ENCODE measurements at regions not wholly inside any gene's neighbourhood (a gene's known extent, or its start where the extent isn't known, plus 50 kb on each side); places are given as distances from the start of the nearest gene placed in this dataset.
"Not testable (repeated sequence)": the region's sequence is repeated elsewhere in the genome, so short reads cannot be mapped to it uniquely, and the experiment has no call there.

- DNase-seq (ENCODE audit: insufficient read length, low spot score) (no peak), FAIRE-seq (no peak)
- TF ChIP-seq POLR2A (IDR thresholded peaks at IDR 0.05; ENCODE audit: low read depth, low read length) = no peak
Observed at GRCh38 chr6:169982461-169983386, 231.3 kb downstream of the ERMARD start.

- TF ChIP-seq POLR2A (IDR thresholded peaks at IDR 0.05; ENCODE audit: low read depth, low read length) = no peak
- FAIRE-seq = no peak
Observed at GRCh38 chr6:169981969-169982368, 230.5 kb downstream of the ERMARD start.

GRCh38 chr6:169981568-169981967, 230.1 kb downstream of the ERMARD start:
- no peak for DNase-seq (ENCODE audit: insufficient read length, low spot score)
- TF ChIP-seq POLR2A (IDR thresholded peaks at IDR 0.05; ENCODE audit: low read depth, low read length) = no peak
- no peak for FAIRE-seq

More at GRCh38 chr6:169981969-169982368, 230.5 kb downstream of the ERMARD start:
- no peak for DNase-seq (ENCODE audit: insufficient read length, low spot score)

- no peak for FAIRE-seq
- TF ChIP-seq POLR2A (IDR thresholded peaks at IDR 0.05; ENCODE audit: low read depth, low read length) = no peak
- DNase-seq (ENCODE audit: insufficient read length, low spot score) = no peak
Observed at GRCh38 chr6:169980826-169981450, 229.5 kb downstream of the ERMARD start.

DNA sequence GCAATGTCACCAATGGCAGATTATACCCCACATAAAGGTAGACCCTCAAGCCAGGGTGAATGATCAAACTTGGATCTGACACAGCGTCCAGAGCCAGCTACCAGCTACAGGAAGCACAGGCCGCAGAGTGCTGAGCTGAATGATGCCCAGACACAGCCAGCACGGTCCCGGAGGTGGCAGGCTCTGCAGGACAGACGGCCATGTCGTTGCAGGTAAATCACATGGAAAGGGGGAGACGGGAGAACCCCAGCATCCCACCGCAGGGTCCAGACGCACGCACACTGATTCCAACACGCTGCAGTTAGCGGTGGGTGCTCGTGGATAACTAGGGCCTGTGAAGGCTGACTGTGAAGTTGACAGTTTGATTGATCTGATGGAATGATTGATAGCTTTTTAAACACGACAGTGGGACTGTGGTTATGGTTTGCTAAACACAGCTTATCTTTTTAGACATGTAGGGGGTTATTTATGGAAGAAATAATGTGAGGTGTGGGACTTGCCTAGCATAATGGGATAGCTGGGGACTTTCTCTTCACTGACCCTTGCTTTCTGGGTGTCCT, 228.5 kb downstream of the ERMARD start:
- DNase-seq (ENCODE audit: insufficient read length, low spot score) (no peak), FAIRE-seq (no peak)
- no peak for TF ChIP-seq POLR2A (IDR thresholded peaks at IDR 0.05; ENCODE audit: low read depth, low read length)

- TF ChIP-seq POLR2A (IDR thresholded peaks at IDR 0.05; ENCODE audit: low read depth, low read length) = no peak
- FAIRE-seq (no peak), DNase-seq (ENCODE audit: insufficient read length, low spot score) (no peak)
Observed at GRCh38 chr6:169978615-169979161, 227.3 kb downstream of the ERMARD start.

GRCh38 chr6:169977434-169978265, 226.2 kb downstream of the ERMARD start:
- TF ChIP-seq POLR2A (IDR thresholded peaks at IDR 0.05; ENCODE audit: low read depth, low read length) = no peak
- DNase-seq (ENCODE audit: insufficient read length, low spot score) (no peak), FAIRE-seq (no peak)

DNA sequence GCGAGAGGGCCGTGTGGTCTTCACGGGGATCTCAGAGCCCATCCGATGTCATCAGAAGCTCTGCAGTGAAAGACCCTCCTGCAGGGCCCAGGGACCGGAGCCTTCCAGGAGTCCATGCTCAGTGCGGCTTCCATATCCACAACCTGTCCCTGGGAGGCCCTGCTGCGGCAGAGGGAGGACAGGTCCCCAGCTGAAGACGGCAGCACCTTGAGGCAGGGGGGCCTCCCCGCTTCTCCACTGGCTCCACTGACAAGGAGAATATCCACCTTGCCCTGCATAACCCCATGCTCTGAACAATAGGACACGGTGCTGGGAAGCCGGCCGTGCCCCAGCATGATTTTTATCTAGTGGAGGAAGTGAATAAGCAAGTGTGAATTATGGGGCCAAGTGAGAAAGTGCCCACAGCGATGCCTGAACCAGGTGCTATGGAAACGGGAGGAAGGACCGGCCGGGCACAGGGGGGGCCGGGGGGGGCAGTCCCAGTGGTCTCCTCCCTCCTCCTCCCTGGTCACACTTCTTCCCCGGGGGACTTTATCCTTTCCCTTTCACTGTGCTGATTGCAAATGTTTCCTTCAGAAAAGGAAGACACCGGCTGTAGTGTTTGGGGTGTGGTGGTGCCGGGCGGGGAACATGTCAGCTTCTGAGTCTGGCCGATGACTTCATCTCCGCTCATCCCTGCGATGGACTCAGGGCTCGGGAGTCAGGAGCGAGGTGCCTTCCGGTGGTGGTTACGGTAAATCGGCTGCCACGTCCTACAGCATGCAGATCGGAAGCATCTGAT, 225.1 kb downstream of the ERMARD start:
- peak; percentile 13 for DNase-seq (ENCODE audit: insufficient read length, low spot score)
- no peak for TF ChIP-seq POLR2A (IDR thresholded peaks at IDR 0.05; ENCODE audit: low read depth, low read length)
- FAIRE-seq = no peak

DNA sequence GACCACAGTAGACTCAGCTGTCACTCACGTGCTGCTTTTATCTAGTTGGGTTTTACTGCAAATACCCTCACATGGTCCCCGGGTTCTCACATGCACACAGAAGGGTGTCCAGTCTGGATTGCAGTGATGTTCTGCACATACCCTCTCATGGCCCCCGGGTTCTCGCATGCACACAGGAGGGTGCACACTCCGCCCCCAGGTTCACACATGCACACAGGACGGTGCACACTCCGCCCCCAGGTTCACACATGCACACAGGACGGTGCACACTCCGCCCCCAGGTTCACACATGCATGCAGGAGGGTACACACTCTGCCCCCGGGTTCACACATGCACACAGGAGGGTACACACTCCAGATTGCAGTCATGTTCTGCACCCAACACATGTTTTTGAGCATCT, 224.3 kb downstream of the ERMARD start:
- FAIRE-seq = no peak
- DNase-seq (ENCODE audit: insufficient read length, low spot score) = no peak

DNA sequence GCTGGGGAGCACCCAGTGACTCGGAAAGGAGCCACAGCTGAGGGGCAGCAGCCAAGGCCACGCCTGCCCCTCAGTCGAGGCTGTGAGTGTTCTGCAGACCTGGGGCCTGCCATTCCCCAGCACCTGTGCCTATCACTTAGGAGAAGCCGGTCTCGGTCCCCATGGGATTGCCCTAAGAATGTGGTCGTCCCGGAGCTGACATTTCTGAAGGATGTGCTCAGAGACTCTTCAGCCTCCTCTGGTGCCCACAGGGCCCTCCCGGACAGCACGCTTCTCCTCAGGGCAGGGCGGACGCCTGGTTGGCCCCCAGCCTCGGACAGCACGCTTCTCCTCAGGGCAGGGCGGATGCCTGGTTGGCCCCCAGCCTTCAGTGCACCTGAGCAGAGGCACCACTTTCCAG, 223.9 kb downstream of the ERMARD start:
- DNase-seq (ENCODE audit: insufficient read length, low spot score) (no peak), FAIRE-seq (no peak)
- no peak for TF ChIP-seq POLR2A (IDR thresholded peaks at IDR 0.05; ENCODE audit: low read depth, low read length)

More for the DNA sequence above, 224.3 kb downstream of the ERMARD start:
- no peak for TF ChIP-seq POLR2A (IDR thresholded peaks at IDR 0.05; ENCODE audit: low read depth, low read length)

- no peak for FAIRE-seq
- no peak for TF ChIP-seq POLR2A (IDR thresholded peaks at IDR 0.05; ENCODE audit: low read depth, low read length)
- no peak for DNase-seq (ENCODE audit: insufficient read length, low spot score)
Observed at GRCh38 chr6:169974663-169975062, 223.2 kb downstream of the ERMARD start.

DNA sequence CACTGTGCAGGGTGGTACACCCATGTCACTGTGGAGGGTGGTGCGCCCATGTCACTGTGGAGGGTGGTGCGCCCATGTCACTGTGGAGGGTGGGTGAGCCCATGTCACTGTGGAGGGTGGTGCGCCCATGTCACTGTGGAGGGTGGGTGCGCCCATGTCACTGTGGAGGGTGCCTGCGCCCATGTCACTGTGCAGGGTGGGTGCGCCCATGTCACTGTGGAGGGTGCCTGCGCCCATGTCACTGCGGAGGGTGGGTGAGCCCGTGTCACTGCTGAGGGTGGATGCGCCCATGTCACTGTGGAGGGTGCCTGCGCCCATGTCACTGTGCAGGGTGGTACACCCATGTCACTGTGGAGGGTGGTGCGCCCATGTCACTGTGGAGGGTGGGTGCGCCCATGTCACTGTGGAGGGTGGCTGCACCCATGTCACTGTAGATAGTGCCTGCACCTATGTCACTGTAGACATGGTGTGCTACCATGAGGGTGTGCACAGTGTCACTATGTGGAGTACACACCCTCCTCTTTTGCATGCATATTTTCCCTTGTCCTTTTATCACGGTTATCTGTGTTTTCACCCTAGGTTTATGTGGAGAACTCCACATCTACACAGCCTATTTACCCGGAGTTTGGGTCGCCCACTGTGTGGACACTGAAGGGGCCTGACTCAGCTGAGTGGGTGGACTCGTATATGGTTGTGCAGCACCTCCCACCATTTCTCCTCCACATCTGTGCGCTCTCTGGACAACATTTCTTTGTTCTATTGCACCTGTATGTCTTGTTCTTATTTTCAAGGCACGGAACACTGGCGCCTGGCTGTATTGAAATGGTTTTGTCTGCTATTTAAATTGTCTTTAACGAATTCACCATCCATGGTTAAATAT, 222.4 kb downstream of the ERMARD start:
- not testable (repeated sequence) for DNase-seq (ENCODE audit: insufficient read length, low spot score); FAIRE-seq
